HEK293 (cell line): ENCODE measurements at regions not wholly inside any gene's neighbourhood (a gene's known extent, or its start where the extent isn't known, plus 50 kb on each side); places are given as distances from the start of the nearest gene placed in this dataset.

Experiments
- CTCF ChIA-PET: fragments of 350-600 bp; formaldehyde crosslinking; extraction: SDS; loops from one replicate; lab custom pipeline; 2021; ENCODE audit warnings: antibody characterized with exemption; lab: Yijun Ruan, JAX
- POLR2A ChIA-PET: fragments of 300-600 bp; formaldehyde crosslinking; extraction: SDS; loops from one replicate; lab custom pipeline; 2020; ENCODE audit warnings: antibody characterized with exemption, inconsistent platforms; lab: Yijun Ruan, JAX
- H3K27ac ChIP-seq: fragments of 200-500 bp; sonication (Bioruptor generic); 2 replicates; pipeline ENCODE4 v1.5.1; 2014; ENCODE audit warnings: low read depth, low read length, control low read depth, inconsistent platforms; ENCODE audit errors: extremely low read depth
- H3K36me3 ChIP-seq, 2 experiments: fragments of 200-500 bp in 1 of 2; sonication (Bioruptor generic) in 1 of 2; 1 replicate in 1 of 2; 2 replicates in 1 of 2; pipeline ENCODE4 v1.5.1; 2014 to 2017; ENCODE audit warnings: inconsistent platforms in 2 of 2, low read length in 2 of 2; ENCODE audit not compliant: control insufficient read depth in 2 of 2, insufficient read depth in 1 of 2
- H3K4me1 ChIP-seq: fragments of 200-500 bp; sonication (Bioruptor generic); 2 replicates; pipeline ENCODE4 v1.5.1; 2014; ENCODE audit warnings: mild to moderate bottlenecking, low read length, inconsistent platforms; ENCODE audit not compliant: control insufficient read depth, insufficient read depth
- H3K4me3 ChIP-seq: 2 replicates; pipeline ENCODE4 v1.5.1; 2011; ENCODE audit warnings: low read depth, mild to moderate bottlenecking, control low read depth, low read length, moderate library complexity
- H3K9me3 ChIP-seq: fragments of 200-500 bp; sonication (Bioruptor generic); 2 replicates; pipeline ENCODE4 v1.5.1; 2014; ENCODE audit warnings: low read depth, low read length, inconsistent platforms; ENCODE audit not compliant: control insufficient read depth, insufficient read depth
- CTCF ChIP-seq: fragments of 450-650 bp; formaldehyde crosslinking; IDR thresholded peaks from 2 replicates; pipeline ENCODE4 v1.5.1; 2016; ENCODE audit warnings: missing biosample characterization, missing genetic modification characterization
- FEZF1 ChIP-seq: fragments of 450-650 bp; formaldehyde crosslinking; IDR thresholded peaks from 2 replicates; pipeline ENCODE4 v1.5.1; 2016; ENCODE audit warnings: missing biosample characterization, missing genetic modification characterization
- KLF1 ChIP-seq: fragments of 450-650 bp; formaldehyde crosslinking; IDR thresholded peaks from 2 replicates; pipeline ENCODE4 v1.5.1; 2016; ENCODE audit warnings: missing biosample characterization, missing genetic modification characterization
- KLF10 ChIP-seq: fragments of 450-650 bp; IDR thresholded peaks from 2 replicates; pipeline ENCODE4 v1.5.1; 2018; ENCODE audit warnings: missing biosample characterization, mild to moderate bottlenecking, missing genetic modification characterization
- PBX3 ChIP-seq: sonication (generic); formaldehyde crosslinking; IDR thresholded peaks from 2 replicates; pipeline ENCODE4 v1.8.1; 2022; ENCODE audit warnings: mild to moderate bottlenecking, moderate library complexity, missing genetic modification reagents
- SALL2 ChIP-seq: fragments of 450-650 bp; formaldehyde crosslinking; IDR thresholded peaks from 2 replicates; pipeline ENCODE4 v1.5.0; 2017; ENCODE audit warnings: missing biosample characterization, mild to moderate bottlenecking, missing genetic modification characterization, borderline replicate concordance
- ZBTB20 ChIP-seq: fragments of 450-650 bp; formaldehyde crosslinking; IDR thresholded peaks from 2 replicates; pipeline ENCODE4 v1.5.1; 2016; ENCODE audit warnings: missing biosample characterization, missing genetic modification characterization
- ZEB2 ChIP-seq: fragments of 450-650 bp; formaldehyde crosslinking; IDR thresholded peaks from 2 replicates; pipeline ENCODE4 v1.5.1; 2016; ENCODE audit warnings: missing biosample characterization, missing genetic modification characterization
- ZNF121 ChIP-seq: fragments of 450-650 bp; formaldehyde crosslinking; IDR thresholded peaks from 2 replicates; pipeline ENCODE4 v1.5.1; 2016; ENCODE audit warnings: missing biosample characterization, missing genetic modification characterization
- ZNF16 ChIP-seq: fragments of 450-650 bp; formaldehyde crosslinking; IDR thresholded peaks from 2 replicates; pipeline ENCODE4 v1.5.1; 2016; ENCODE audit warnings: low read depth, missing biosample characterization, missing genetic modification characterization
- ZNF221 ChIP-seq: fragments of 450-650 bp; formaldehyde crosslinking; IDR thresholded peaks from 2 replicates; pipeline ENCODE4 v1.5.1; 2017; ENCODE audit warnings: missing biosample characterization, missing genetic modification characterization, borderline replicate concordance
- ZNF248 ChIP-seq: fragments of 450-650 bp; formaldehyde crosslinking; IDR thresholded peaks from 2 replicates; pipeline ENCODE4 v1.5.1; 2017; ENCODE audit warnings: missing biosample characterization, missing genetic modification characterization
- ZNF48 ChIP-seq: fragments of 450-650 bp; formaldehyde crosslinking; IDR thresholded peaks from 2 replicates; pipeline ENCODE4 v1.5.1; 2016; ENCODE audit warnings: missing biosample characterization, missing genetic modification characterization
- ZNF544 ChIP-seq: fragments of 450-650 bp; formaldehyde crosslinking; IDR thresholded peaks from 2 replicates; pipeline ENCODE4 v1.5.0; 2017; ENCODE audit warnings: missing biosample characterization, missing genetic modification characterization
- ZNF549 ChIP-seq: fragments of 450-650 bp; IDR thresholded peaks from 2 replicates; pipeline ENCODE4 v1.5.1; 2018; ENCODE audit warnings: missing biosample characterization, missing genetic modification characterization, mild to moderate bottlenecking, inconsistent platforms, moderate library complexity
- ZNF555 ChIP-seq: fragments of 450-650 bp; formaldehyde crosslinking; conservative IDR thresholded peaks from 2 replicates; pipeline ENCODE4 v1.5.1; 2017; ENCODE audit warnings: missing biosample characterization, mild to moderate bottlenecking, missing genetic modification characterization, inconsistent platforms
- ZNF580 ChIP-seq: fragments of 450-650 bp; formaldehyde crosslinking; IDR thresholded peaks from 2 replicates; pipeline ENCODE4 v1.5.1; 2016; ENCODE audit warnings: missing biosample characterization, missing genetic modification characterization
- ZNF596 ChIP-seq: fragments of 450-650 bp; IDR thresholded peaks from 2 replicates; pipeline ENCODE4 v1.5.0; 2018; ENCODE audit warnings: missing biosample characterization, mild to moderate bottlenecking, missing genetic modification characterization, moderate library complexity
- ZNF600 ChIP-seq: fragments of 450-650 bp; formaldehyde crosslinking; IDR thresholded peaks from 2 replicates; pipeline ENCODE4 v1.5.1; 2016; ENCODE audit warnings: missing biosample characterization, missing genetic modification characterization
- ZNF660 ChIP-seq: fragments of 450-650 bp; IDR thresholded peaks from 2 replicates; pipeline ENCODE4 v1.5.1; 2018; ENCODE audit warnings: missing biosample characterization, mild to moderate bottlenecking, missing genetic modification characterization
- ZSCAN30 ChIP-seq: fragments of 450-650 bp; IDR thresholded peaks from 2 replicates; pipeline ENCODE4 v1.5.1; 2018; ENCODE audit warnings: missing biosample characterization, mild to moderate bottlenecking, missing genetic modification characterization, moderate library complexity
- TF ChIP-seq, protein P1 (sequence below): fragments of 450-650 bp; formaldehyde crosslinking; IDR thresholded peaks from 2 replicates; pipeline ENCODE4 v1.5.1; 2016; ENCODE audit warnings: missing biosample characterization, missing genetic modification characterization
- TF ChIP-seq, protein P2 (sequence below): fragments of 450-650 bp; formaldehyde crosslinking; IDR thresholded peaks from 2 replicates; pipeline ENCODE4 v1.5.1; 2016; ENCODE audit warnings: missing biosample characterization, missing genetic modification characterization
- TF ChIP-seq, protein P3 (sequence below): fragments of 450-650 bp; IDR thresholded peaks from 2 replicates; pipeline ENCODE4 v1.5.1; 2018; ENCODE audit warnings: missing biosample characterization, missing genetic modification characterization

DNA sequence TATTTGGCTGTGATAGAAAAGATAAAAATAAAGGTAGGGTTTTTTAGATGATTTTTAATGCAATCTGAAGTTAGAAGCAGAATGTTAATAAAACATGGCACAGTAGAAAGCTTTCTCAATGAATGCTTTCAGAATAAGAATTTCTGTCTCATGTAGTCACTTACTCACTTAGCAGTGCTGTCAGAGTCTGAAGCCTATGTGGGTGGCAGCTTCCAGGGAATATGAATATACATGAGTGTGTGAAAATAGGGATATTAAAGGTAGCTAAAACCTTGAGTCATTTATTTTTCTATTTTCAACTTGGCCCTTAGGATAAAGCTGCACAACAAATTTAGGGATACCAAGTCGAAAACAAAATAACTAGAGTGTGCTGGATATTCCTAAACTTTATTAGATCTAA, 427.9 kb downstream of the AEBP2 start:
- no peaks in the 10 kb centered on the region for H3K9me3 ChIP-seq
- no peak overlapping the region for H3K27ac ChIP-seq
- TF ChIP-seq ZNF549 (tag by site-specific recombination) (no peak), ZNF544 (no peak), ZNF221 (no peak), ZNF600 (tag by site-specific recombination) (no peak), ZNF16 (no peak), ZNF660 (tag by site-specific recombination) (no peak), PBX3 (CRISPR knock-in tag) (no peak), ZNF48 (tag by site-specific recombination) (no peak), ZEB2 (no peak), SALL2 (tag by site-specific recombination) (no peak), ZNF121 (tag by site-specific recombination) (no peak), FEZF1 (tag by site-specific recombination) (no peak), ZBTB20 (no peak), ZNF248 (tag by site-specific recombination) (no peak), CTCF (no peak), KLF1 (no peak)
- H3K36me3 ChIP-seq, result no peaks in the 10 kb centered on the region
- POLR2A ChIA-PET, result no interaction called here
- H3K4me1 ChIP-seq, result no peaks in the 10 kb centered on the region
- H3K4me3 ChIP-seq, result no peak overlapping the region
- CTCF ChIA-PET, result no interaction called here

GRCh38 chr12:19867970-19868369, 428.7 kb downstream of the AEBP2 start:
- CTCF ChIA-PET, result interaction anchor here (0.5 kb wide), 1 partner anchor 690 kb away, joined by 3 read pairs; no protein-coding TSS in a partner anchor
- POLR2A ChIA-PET, result no interaction called here

More at GRCh38 chr12:19867970-19868369, 428.7 kb downstream of the AEBP2 start:
- Histone ChIP-seq H3K36me3 (no peaks in the 10 kb centered on the region), H3K27ac (no peak overlapping the region), H3K9me3 (no peaks in the 10 kb centered on the region), H3K4me3 (no peak overlapping the region), H3K4me1 (no peaks in the 10 kb centered on the region)
- TF ChIP-seq ZSCAN30 (tag by site-specific recombination), result no peak
- TF ChIP-seq, protein P1, sequence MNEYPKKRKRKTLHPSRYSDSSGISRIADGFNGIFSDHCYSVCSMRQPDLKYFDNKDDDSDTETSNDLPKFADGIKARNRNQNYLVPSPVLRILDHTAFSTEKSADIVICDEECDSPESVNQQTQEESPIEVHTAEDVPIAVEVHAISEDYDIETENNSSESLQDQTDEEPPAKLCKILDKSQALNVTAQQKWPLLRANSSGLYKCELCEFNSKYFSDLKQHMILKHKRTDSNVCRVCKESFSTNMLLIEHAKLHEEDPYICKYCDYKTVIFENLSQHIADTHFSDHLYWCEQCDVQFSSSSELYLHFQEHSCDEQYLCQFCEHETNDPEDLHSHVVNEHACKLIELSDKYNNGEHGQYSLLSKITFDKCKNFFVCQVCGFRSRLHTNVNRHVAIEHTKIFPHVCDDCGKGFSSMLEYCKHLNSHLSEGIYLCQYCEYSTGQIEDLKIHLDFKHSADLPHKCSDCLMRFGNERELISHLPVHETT, result no peak
- no peak for TF ChIP-seq ZNF596 (tag by site-specific recombination)
- TF ChIP-seq, protein P2, sequence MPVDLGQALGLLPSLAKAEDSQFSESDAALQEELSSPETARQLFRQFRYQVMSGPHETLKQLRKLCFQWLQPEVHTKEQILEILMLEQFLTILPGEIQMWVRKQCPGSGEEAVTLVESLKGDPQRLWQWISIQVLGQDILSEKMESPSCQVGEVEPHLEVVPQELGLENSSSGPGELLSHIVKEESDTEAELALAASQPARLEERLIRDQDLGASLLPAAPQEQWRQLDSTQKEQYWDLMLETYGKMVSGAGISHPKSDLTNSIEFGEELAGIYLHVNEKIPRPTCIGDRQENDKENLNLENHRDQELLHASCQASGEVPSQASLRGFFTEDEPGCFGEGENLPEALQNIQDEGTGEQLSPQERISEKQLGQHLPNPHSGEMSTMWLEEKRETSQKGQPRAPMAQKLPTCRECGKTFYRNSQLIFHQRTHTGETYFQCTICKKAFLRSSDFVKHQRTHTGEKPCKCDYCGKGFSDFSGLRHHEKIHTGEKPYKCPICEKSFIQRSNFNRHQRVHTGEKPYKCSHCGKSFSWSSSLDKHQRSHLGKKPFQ (tag by site-specific recombination), result no peak
- no peak for TF ChIP-seq KLF10 (tag by site-specific recombination)
- TF ChIP-seq, protein P3, sequence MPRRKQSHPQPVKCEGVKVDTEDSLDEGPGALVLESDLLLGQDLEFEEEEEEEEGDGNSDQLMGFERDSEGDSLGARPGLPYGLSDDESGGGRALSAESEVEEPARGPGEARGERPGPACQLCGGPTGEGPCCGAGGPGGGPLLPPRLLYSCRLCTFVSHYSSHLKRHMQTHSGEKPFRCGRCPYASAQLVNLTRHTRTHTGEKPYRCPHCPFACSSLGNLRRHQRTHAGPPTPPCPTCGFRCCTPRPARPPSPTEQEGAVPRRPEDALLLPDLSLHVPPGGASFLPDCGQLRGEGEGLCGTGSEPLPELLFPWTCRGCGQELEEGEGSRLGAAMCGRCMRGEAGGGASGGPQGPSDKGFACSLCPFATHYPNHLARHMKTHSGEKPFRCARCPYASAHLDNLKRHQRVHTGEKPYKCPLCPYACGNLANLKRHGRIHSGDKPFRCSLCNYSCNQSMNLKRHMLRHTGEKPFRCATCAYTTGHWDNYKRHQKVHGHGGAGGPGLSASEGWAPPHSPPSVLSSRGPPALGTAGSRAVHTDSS (tag by site-specific recombination), result no peak
- TF ChIP-seq FEZF1 (tag by site-specific recombination), result no peak
- TF ChIP-seq ZNF555 (tag by site-specific recombination), result no peak
- TF ChIP-seq ZNF580 (tag by site-specific recombination), result no peak
- no peak for TF ChIP-seq ZNF48 (tag by site-specific recombination)
